ENCODE measurements at regions not wholly inside any gene's neighbourhood (a gene's known extent, or its start where the extent isn't known, plus 50 kb on each side); places are given as distances from the start of the nearest gene placed in this dataset.

DNA sequence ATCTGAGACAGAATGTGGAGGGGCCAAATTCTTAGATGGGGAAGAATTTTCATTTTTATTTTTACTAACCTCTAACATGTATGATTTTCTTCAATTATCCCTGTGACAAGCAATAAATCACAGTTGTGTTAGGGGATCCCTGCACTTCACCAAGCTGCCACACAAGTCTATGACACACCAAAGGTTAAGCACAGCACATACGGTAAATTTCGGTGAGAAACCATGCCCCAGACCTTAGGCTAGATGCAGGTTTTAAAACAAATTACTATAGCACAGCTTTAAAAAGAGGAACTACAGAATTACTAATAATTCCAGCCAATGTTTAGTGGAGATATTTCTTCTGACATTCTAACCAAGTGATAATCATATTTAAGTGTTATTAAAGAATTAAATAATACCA lies 175.7 kb upstream of the RORB start:
- ATAC-seq (ENCODE audit: poor library complexity) = no peak
- peaks cover 7% of the 10 kb centered on the region for H3K9me3 Mint-ChIP-seq

DNA sequence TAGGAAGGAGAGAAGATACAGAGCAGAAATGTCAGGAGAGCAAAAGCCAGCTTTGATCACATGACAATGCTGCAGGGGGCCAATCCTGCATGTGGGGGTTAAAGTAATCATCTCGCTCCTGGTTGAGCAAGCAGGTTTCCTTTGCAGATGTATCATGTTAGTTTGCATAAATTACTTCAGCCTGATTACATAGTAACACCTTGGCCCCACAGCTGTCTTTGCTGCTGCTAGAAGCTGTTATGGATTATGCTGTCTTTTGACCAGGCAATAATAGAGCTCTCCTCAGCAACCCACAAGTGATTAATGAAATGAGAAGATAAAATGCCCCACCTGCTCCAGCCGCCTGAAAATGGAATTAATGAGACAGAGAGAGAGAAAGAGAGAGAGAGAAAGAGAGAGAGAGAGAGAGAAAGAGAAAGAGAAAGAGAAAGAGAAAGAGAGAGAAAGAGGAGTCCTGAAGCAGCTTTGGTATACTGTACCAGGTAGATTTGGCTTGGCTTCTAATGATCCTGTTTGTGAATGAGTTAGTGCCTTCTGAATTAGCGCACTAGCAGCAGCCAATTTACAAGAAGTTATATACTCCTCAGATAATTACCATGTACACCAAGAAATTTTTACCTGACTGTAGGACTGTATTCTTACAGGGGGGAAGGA lies 174.3 kb upstream of the RORB start:
- no peaks in the 10 kb centered on the region for H3K36me3 Mint-ChIP-seq (ENCODE audit: low read depth)
- CTCF ChIA-PET = no interaction called here
- DNase-seq = peak in 1 of 14 experiments; percentile 3

More for the DNA sequence above, 175.7 kb upstream of the RORB start:
- Histone ChIP-seq H3K36me3 (ENCODE audit: insufficient read depth, low read length) (no peaks in the 10 kb centered on the region), H3K4me1 (ENCODE audit: insufficient read depth, low read length) (no peaks in the 10 kb centered on the region), H3K27me3 (ENCODE audit: control insufficient read depth in 1 of 2, insufficient read depth in 2 of 2, low read length in 2 of 2) (no peaks in the 10 kb centered on the region), H3K4me3 (ENCODE audit: low read length) (no peak overlapping the region), H3K27ac (ENCODE audit: low read depth in 1 of 2, low read length in 2 of 2) (no peak overlapping the region), H3K9me3 (ENCODE audit: control insufficient read depth in 1 of 2, insufficient read depth in 1 of 2, low read length in 2 of 2) (peaks cover 0 to 5% of the 10 kb centered on the region in 2 experiments)
- no peaks in the 10 kb centered on the region for H3K36me3 Mint-ChIP-seq (ENCODE audit: low read depth)
- POLR2A ChIA-PET = no interaction called here
- H3K4me3 Mint-ChIP-seq = no peak overlapping the region
- intact Hi-C loops (cut with DNase I, micrococcal nuclease) = no loop called here
- H3K27ac Mint-ChIP-seq = no peak overlapping the region
- H3K4me1 Mint-ChIP-seq (ENCODE audit: low read depth) = no peaks in the 10 kb centered on the region
- H3K27me3 Mint-ChIP-seq = no peaks in the 10 kb centered on the region
- CTCF ChIA-PET = no interaction called here
- DNase-seq = no peak
- TF ChIP-seq, protein P1, sequence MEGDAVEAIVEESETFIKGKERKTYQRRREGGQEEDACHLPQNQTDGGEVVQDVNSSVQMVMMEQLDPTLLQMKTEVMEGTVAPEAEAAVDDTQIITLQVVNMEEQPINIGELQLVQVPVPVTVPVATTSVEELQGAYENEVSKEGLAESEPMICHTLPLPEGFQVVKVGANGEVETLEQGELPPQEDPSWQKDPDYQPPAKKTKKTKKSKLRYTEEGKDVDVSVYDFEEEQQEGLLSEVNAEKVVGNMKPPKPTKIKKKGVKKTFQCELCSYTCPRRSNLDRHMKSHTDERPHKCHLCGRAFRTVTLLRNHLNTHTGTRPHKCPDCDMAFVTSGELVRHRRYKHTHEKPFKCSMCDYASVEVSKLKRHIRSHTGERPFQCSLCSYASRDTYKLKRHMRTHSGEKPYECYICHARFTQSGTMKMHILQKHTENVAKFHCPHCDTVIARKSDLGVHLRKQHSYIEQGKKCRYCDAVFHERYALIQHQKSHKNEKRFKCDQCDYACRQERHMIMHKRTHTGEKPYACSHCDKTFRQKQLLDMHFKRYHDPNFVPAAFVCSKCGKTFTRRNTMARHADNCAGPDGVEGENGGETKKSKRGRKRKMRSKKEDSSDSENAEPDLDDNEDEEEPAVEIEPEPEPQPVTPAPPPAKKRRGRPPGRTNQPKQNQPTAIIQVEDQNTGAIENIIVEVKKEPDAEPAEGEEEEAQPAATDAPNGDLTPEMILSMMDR (IDR thresholded peaks at IDR 0.05) = no peak

DNA sequence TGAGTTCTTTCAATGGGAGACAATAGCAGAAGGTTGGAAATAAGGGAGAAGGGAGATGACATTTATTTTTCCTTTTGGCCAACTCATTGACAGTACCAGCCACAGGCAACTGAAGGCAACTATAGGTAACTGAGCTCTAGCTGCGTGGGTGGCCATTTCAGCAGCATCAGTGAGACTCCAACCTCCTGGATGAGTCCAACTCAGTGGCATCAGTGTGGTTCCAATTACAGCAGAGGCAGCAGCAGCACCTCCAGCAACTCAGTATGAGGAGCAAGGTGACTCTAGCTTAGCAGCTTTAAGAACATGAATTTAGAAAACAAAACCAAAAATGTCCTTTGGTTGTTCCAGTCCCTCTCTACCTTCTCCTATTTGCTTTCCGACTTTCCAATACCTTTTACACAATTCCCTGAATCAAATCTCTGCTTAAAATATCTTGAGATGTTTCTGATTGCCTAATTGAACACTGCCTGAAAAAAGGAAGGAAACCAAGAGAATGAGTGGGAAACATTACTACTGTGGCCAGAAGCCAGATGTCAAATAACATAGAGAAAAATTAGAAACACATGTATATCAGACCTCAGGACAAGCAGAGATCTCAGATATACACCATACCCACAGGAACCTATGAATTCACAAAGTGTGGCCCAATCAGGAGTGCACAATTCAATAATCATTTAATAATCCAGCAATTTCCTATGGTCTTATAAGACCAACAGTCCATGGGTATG lies 166.5 kb upstream of the RORB start:
- POLR2A ChIA-PET = no interaction called here
- Histone ChIP-seq H3K27ac (ENCODE audit: low read depth in 1 of 2, low read length in 2 of 2) (no peak overlapping the region), H3K4me1 (ENCODE audit: insufficient read depth, low read length) (no peaks in the 10 kb centered on the region), H3K27me3 (ENCODE audit: control insufficient read depth in 1 of 2, insufficient read depth in 2 of 2, low read length in 2 of 2) (no peaks in the 10 kb centered on the region), H3K4me3 (ENCODE audit: low read length) (no peak overlapping the region), H3K36me3 (ENCODE audit: insufficient read depth, low read length) (no peaks in the 10 kb centered on the region), H3K9me3 (ENCODE audit: control insufficient read depth in 1 of 2, insufficient read depth in 1 of 2, low read length in 2 of 2) (no peaks in the 10 kb centered on the region)
- Mint-ChIP-seq H3K4me3 (no peak overlapping the region), H3K9me3 (no peaks in the 10 kb centered on the region), H3K27me3 (no peaks in the 10 kb centered on the region), H3K36me3 (ENCODE audit: low read depth) (no peaks in the 10 kb centered on the region), H3K27ac (no peak overlapping the region), H3K4me1 (ENCODE audit: low read depth) (no peaks in the 10 kb centered on the region)
- CTCF ChIA-PET = no interaction called here
- DNase-seq (no peak), ATAC-seq (ENCODE audit: poor library complexity) (no peak)
- TF ChIP-seq, protein P1 (IDR thresholded peaks at IDR 0.05) = no peak
- intact Hi-C loops (cut with DNase I, micrococcal nuclease) = no loop called here

More for the DNA sequence above, 174.3 kb upstream of the RORB start:
- Mint-ChIP-seq H3K9me3 (peaks cover 7% of the 10 kb centered on the region), H3K27me3 (no peaks in the 10 kb centered on the region), H3K4me1 (ENCODE audit: low read depth) (no peaks in the 10 kb centered on the region), H3K4me3 (no peak overlapping the region), H3K27ac (no peak overlapping the region)
- intact Hi-C loops (cut with DNase I, micrococcal nuclease) = no loop called here
- POLR2A ChIA-PET = no interaction called here
- ATAC-seq (ENCODE audit: poor library complexity) = no peak
- no peaks in the 10 kb centered on the region for H3K36me3 ChIP-seq (ENCODE audit: insufficient read depth, low read length)
- H3K27ac ChIP-seq (ENCODE audit: low read depth in 1 of 2, low read length in 2 of 2) = no peak overlapping the region
- no peak overlapping the region for H3K4me3 ChIP-seq (ENCODE audit: low read length)
- H3K9me3 ChIP-seq (ENCODE audit: control insufficient read depth in 1 of 2, insufficient read depth in 1 of 2, low read length in 2 of 2) = peaks cover 0 to 5% of the 10 kb centered on the region in 2 experiments
- TF ChIP-seq, protein P1 (IDR thresholded peaks at IDR 0.05) = no peak
- no peaks in the 10 kb centered on the region for H3K27me3 ChIP-seq (ENCODE audit: control insufficient read depth in 1 of 2, insufficient read depth in 2 of 2, low read length in 2 of 2)
- no peaks in the 10 kb centered on the region for H3K4me1 ChIP-seq (ENCODE audit: insufficient read depth, low read length)

Measured in CD4-positive, alpha-beta T cell (primary cell).